Upper lobe of left lung (tissue), 4 donors: ENCODE measurements at regions not wholly inside any gene's neighbourhood (a gene's known extent, or its start where the extent isn't known, plus 50 kb on each side); places are given as distances from the start of the nearest gene placed in this dataset.

Experiments used
- EP300 ChIP-seq, 4 donors: sonication (generic); formaldehyde crosslinking; IDR thresholded peaks; one replicate each; pipeline ENCODE4 v1.5.1; 2017; ENCODE audit warnings: antibody characterized with exemption in 4 of 4, control low read depth in 2 of 4
- TF ChIP-seq, protein P1 (sequence below), 6 experiments: fragments of 450-650 bp in 4 of 6; fragments of 200-600 bp in 2 of 6; sonication (generic) in 2 of 6; IDR thresholded peaks; one replicate each; pipeline ENCODE4 v1.5.1; 2016 to 2019; ENCODE audit warnings: antibody characterized with exemption in 6 of 6

DNA sequence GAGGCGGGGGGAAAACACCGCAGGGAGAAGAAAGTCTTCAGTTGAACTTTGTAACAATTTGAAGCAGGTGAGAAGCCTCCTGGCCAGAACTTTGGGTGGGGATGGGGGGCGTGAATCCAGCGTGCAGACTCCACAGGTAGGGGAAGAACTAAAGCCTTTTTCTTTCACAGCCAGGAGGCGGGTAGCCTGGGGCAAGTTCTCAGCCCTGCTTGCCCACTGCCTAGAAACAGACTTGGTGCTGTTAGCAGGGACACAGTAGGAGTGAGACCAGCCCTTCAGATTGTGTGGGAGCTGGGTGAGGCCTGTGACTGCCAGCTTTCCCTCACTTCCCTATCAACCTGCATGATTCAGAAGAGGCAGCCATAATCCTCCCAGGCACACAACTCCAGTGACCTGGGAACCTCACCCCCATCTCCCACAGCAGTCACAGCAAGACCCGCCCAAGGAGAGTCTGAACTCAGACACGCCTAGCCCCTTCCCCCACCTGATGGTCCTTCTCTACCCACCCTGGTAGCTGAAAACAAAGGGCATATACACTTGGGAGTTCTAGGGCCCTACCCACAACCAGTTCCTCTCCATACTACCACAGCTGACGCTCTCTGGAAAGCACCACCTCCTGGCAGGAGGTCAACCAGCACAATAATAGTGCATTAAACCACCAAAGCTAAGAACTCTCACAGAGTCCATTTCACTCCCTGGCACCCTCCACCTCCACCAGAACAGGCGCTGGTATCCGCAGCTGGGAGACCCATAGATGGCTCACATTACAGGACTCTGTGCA, 83.5 kb upstream of the CDC42BPA start:
- TF ChIP-seq, protein P1, sequence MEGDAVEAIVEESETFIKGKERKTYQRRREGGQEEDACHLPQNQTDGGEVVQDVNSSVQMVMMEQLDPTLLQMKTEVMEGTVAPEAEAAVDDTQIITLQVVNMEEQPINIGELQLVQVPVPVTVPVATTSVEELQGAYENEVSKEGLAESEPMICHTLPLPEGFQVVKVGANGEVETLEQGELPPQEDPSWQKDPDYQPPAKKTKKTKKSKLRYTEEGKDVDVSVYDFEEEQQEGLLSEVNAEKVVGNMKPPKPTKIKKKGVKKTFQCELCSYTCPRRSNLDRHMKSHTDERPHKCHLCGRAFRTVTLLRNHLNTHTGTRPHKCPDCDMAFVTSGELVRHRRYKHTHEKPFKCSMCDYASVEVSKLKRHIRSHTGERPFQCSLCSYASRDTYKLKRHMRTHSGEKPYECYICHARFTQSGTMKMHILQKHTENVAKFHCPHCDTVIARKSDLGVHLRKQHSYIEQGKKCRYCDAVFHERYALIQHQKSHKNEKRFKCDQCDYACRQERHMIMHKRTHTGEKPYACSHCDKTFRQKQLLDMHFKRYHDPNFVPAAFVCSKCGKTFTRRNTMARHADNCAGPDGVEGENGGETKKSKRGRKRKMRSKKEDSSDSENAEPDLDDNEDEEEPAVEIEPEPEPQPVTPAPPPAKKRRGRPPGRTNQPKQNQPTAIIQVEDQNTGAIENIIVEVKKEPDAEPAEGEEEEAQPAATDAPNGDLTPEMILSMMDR (IDR thresholded peaks at IDR 0.05): no peak
- TF ChIP-seq EP300 (IDR thresholded peaks at IDR 0.05): no peak
